ENCODE measurements at regions not wholly inside any gene's neighbourhood (a gene's known extent, or its start where the extent isn't known, plus 50 kb on each side); places are given as distances from the start of the nearest gene placed in this dataset.

DNA sequence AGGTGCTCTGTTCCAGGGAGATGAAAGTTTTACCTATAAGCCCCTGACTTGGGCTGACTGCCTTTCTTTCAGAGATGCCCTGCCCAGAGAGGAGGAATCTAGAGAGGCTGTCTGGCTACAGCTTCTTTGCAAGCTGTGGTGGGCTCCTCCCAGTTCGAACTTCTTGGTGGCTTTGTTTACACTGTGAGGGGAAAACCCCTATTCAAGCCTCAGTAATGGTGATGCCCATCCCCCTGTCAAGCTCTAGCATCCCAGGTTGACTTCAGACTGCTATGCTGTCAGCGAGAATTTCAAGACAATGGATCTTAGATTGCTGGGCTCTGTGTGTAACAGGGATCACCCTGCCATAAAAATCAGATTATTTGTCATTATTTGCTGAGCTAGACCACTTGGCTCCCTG, 377.6 kb downstream of the FLRT2 start:
- TF ChIP-seq, protein P1, sequence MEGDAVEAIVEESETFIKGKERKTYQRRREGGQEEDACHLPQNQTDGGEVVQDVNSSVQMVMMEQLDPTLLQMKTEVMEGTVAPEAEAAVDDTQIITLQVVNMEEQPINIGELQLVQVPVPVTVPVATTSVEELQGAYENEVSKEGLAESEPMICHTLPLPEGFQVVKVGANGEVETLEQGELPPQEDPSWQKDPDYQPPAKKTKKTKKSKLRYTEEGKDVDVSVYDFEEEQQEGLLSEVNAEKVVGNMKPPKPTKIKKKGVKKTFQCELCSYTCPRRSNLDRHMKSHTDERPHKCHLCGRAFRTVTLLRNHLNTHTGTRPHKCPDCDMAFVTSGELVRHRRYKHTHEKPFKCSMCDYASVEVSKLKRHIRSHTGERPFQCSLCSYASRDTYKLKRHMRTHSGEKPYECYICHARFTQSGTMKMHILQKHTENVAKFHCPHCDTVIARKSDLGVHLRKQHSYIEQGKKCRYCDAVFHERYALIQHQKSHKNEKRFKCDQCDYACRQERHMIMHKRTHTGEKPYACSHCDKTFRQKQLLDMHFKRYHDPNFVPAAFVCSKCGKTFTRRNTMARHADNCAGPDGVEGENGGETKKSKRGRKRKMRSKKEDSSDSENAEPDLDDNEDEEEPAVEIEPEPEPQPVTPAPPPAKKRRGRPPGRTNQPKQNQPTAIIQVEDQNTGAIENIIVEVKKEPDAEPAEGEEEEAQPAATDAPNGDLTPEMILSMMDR (IDR thresholded peaks at IDR 0.05; ENCODE audit: low read length) = no peak
- TF ChIP-seq EZH2phosphoT487 (IDR thresholded peaks at IDR 0.05; ENCODE audit: low read length) = no peak
